ENCODE measurements at regions not wholly inside any gene's neighbourhood (a gene's known extent, or its start where the extent isn't known, plus 50 kb on each side); places are given as distances from the start of the nearest gene placed in this dataset.

DNA sequence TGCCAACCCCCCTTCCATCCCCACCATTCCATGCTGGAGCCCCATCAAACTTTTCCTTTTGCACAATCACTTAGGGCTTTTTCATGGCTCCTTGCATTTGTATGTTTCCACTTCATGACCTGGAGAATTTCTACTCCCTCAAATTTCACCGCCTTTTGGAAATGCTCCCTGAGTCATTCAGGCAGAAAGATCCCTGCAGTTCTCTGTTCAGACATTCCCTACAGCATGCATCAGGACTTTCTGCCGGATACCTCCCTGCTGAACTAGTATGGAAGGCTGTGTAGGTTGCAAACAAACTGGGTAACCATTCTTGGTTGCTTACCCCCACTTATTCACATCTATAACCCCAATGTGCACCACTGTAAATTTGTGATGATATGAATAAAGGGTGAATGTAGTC, 389.6 kb upstream of the CELF4 start:
- H3K4me1 ChIP-seq (ENCODE audit: insufficient read depth, insufficient read length), result no peaks in the 10 kb centered on the region
- no peak overlapping the region for H3K9ac ChIP-seq (ENCODE audit: insufficient read length, low read depth)
- TF ChIP-seq SUZ12 (IDR thresholded peaks at IDR 0.05; ENCODE audit: extremely low read depth, insufficient read depth, insufficient read length) (no peak), ZNF274 (IDR thresholded peaks at IDR 0.05; ENCODE audit: low read depth, low read length) (no peak), YY1 (IDR thresholded peaks at IDR 0.05; ENCODE audit: insufficient read depth, insufficient read length) (no peak)
- no peaks in the 10 kb centered on the region for H3K27me3 ChIP-seq (ENCODE audit: insufficient read depth, insufficient read length)
- H3K9me3 ChIP-seq (ENCODE audit: insufficient read depth, low read length), result no peaks in the 10 kb centered on the region
- no peaks in the 10 kb centered on the region for H3K36me3 ChIP-seq (ENCODE audit: insufficient read depth, insufficient read length, low read length)
- DNase-seq (ENCODE audit: low read depth, low spot score), result no peak
- no peak overlapping the region for H3K4me3 ChIP-seq (ENCODE audit: insufficient read length, low read depth)

DNA sequence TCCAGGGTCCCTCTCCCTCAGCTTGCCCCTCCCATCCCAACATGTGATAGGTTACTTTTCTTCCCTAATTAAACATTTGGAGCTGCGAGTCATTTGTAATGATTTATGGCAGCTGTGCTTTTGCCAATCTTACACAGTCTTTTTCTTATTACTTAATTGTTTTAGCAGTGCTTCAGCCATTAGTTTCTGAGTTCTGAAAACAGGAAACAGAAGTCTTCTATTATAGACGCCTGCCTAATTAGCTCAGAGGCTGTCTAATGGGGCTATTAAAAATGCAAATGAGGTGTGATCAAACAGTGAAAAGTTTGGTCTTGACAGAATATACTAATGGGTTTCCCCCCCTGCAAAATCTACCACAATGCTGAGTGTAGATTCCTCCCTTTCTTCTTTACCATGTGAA, 388.3 kb upstream of the CELF4 start:
- no peaks in the 10 kb centered on the region for H3K27me3 ChIP-seq (ENCODE audit: insufficient read depth, insufficient read length)
- H3K9ac ChIP-seq (ENCODE audit: insufficient read length, low read depth), result no peak overlapping the region
- H3K4me3 ChIP-seq (ENCODE audit: insufficient read length, low read depth), result no peak overlapping the region
- no peaks in the 10 kb centered on the region for H3K9me3 ChIP-seq (ENCODE audit: insufficient read depth, low read length)
- H3K4me1 ChIP-seq (ENCODE audit: insufficient read depth, insufficient read length), result no peaks in the 10 kb centered on the region
- no peak for DNase-seq (ENCODE audit: low read depth, low spot score)
- no peak for TF ChIP-seq YY1 (IDR thresholded peaks at IDR 0.05; ENCODE audit: insufficient read depth, insufficient read length)
- TF ChIP-seq SUZ12 (IDR thresholded peaks at IDR 0.05; ENCODE audit: extremely low read depth, insufficient read depth, insufficient read length), result no peak
- H3K36me3 ChIP-seq (ENCODE audit: insufficient read depth, insufficient read length, low read length), result no peaks in the 10 kb centered on the region

DNA sequence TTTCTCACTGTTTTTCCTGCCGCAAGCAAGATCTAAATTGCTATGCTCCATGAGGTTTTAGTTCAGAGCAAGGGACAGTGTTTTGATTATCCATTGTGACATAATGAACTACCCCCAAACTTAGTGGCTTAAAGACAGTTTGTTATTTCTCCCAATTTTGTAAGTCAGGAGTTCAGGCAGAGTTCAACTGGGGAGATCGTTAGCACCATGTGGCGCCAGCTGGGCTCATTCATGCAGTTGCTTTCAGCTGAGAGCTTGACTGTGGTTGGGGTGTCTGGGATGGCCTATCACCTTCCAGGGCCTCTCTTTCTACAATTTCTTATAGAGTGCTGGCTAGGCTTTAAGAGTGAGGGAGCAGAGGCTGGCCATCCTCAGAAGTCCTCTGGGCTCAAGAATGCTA, 382.9 kb upstream of the CELF4 start:
- H3K4me1 ChIP-seq (ENCODE audit: insufficient read depth, insufficient read length), result no peaks in the 10 kb centered on the region
- no peak for TF ChIP-seq SUZ12 (IDR thresholded peaks at IDR 0.05; ENCODE audit: extremely low read depth, insufficient read depth, insufficient read length)
- no peak for TF ChIP-seq ZNF274 (IDR thresholded peaks at IDR 0.05; ENCODE audit: low read depth, low read length)
- TF ChIP-seq YY1 (IDR thresholded peaks at IDR 0.05; ENCODE audit: insufficient read depth, insufficient read length), result no peak
- H3K36me3 ChIP-seq (ENCODE audit: insufficient read depth, insufficient read length, low read length), result no peaks in the 10 kb centered on the region
- DNase-seq (ENCODE audit: low read depth, low spot score), result no peak
- H3K9me3 ChIP-seq (ENCODE audit: insufficient read depth, low read length), result no peaks in the 10 kb centered on the region
- no peak overlapping the region for H3K9ac ChIP-seq (ENCODE audit: insufficient read length, low read depth)
- H3K27me3 ChIP-seq (ENCODE audit: insufficient read depth, insufficient read length), result no peaks in the 10 kb centered on the region
- no peak overlapping the region for H3K4me3 ChIP-seq (ENCODE audit: insufficient read length, low read depth)

DNA sequence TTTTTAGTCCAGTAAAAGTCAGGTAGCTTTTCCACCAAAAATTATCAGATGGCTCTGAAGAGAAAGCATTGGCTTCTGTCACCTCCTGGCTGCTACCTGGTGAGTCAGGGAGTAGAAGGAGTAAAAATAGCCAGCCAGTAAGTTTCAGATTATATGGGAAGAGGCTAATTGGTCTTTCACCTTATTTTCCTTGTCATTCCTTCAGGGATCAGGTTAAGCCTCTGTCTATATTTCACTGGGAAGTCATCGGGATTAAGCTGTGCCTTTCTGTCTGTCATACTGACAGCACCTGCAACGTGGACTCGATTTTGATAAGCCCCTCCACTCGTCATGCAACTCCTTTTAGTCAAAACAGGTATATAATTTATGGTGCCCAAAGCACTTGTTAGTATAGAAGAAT, 380.7 kb upstream of the CELF4 start:
- Histone ChIP-seq H3K27me3 (ENCODE audit: insufficient read depth, insufficient read length) (no peaks in the 10 kb centered on the region), H3K9me3 (ENCODE audit: insufficient read depth, low read length) (no peaks in the 10 kb centered on the region), H3K9ac (ENCODE audit: insufficient read length, low read depth) (no peak overlapping the region), H3K36me3 (ENCODE audit: insufficient read depth, insufficient read length, low read length) (no peaks in the 10 kb centered on the region), H3K4me1 (ENCODE audit: insufficient read depth, insufficient read length) (no peaks in the 10 kb centered on the region), H3K4me3 (ENCODE audit: insufficient read length, low read depth) (no peak overlapping the region)
- no peak for TF ChIP-seq SUZ12 (IDR thresholded peaks at IDR 0.05; ENCODE audit: extremely low read depth, insufficient read depth, insufficient read length)
- TF ChIP-seq ZNF274 (IDR thresholded peaks at IDR 0.05; ENCODE audit: low read depth, low read length), result no peak
- no peak for TF ChIP-seq YY1 (IDR thresholded peaks at IDR 0.05; ENCODE audit: insufficient read depth, insufficient read length)
- no peak for DNase-seq (ENCODE audit: low read depth, low spot score)

DNA sequence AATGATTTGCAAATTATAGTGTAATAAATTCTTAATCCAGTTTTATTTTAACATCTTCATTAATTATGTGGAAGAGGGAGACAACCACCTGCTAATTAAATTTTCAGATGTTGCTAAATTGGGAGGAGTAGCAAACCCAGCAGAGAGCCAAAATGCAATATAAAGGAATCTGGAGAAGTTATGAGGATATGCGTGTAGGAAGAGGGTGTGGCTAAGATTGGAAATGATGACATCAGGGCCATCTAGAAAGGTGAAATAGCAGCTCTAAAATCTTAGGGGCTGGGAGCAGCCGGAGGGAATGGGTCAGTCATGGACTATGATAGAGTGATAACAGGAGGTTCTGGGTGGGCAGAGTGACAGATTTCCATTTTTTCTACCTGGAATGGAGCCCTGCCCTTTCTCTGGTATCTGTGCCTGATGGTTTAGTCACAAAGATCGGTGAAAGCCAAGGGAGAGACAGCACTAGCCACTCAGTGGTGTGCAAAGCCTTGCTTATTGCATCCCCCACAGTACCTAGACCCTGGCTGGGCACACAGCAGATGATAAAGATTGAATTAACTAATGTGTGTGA, 379.2 kb upstream of the CELF4 start:
- Histone ChIP-seq H3K36me3 (ENCODE audit: insufficient read depth, insufficient read length, low read length) (no peaks in the 10 kb centered on the region), H3K4me3 (ENCODE audit: insufficient read length, low read depth) (no peak overlapping the region), H3K9ac (ENCODE audit: insufficient read length, low read depth) (no peak overlapping the region), H3K27me3 (ENCODE audit: insufficient read depth, insufficient read length) (no peaks in the 10 kb centered on the region), H3K9me3 (ENCODE audit: insufficient read depth, low read length) (no peaks in the 10 kb centered on the region), H3K4me1 (ENCODE audit: insufficient read depth, insufficient read length) (no peaks in the 10 kb centered on the region)
- DNase-seq (ENCODE audit: low read depth, low spot score), result no peak
- no peak for TF ChIP-seq ZNF274 (IDR thresholded peaks at IDR 0.05; ENCODE audit: low read depth, low read length)
- TF ChIP-seq YY1 (IDR thresholded peaks at IDR 0.05; ENCODE audit: insufficient read depth, insufficient read length), result no peak
- TF ChIP-seq SUZ12 (IDR thresholded peaks at IDR 0.05; ENCODE audit: extremely low read depth, insufficient read depth, insufficient read length), result no peak

DNA sequence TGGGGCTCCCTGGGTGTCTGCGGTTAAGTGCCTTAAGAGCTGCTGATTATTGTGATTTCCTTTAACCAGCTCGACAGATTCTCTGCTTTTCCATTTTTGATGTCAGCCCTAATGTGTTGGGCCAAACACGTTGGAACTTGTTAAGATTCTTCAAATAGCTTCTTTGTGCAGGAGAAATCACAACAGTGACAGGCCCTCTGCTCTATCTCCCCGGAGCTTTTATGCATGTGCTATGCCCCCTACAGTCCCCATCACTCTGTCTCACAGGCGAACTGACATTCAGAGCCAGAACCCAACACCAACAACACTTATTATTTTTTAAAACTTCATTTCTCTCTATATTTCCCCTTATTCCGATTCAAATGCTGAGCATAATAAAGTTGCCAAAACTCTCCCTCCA, 371.7 kb upstream of the CELF4 start:
- DNase-seq (ENCODE audit: low read depth, low spot score), result no peak
- Histone ChIP-seq H3K36me3 (ENCODE audit: insufficient read depth, insufficient read length, low read length) (no peaks in the 10 kb centered on the region), H3K9ac (ENCODE audit: insufficient read length, low read depth) (no peak overlapping the region), H3K27me3 (ENCODE audit: insufficient read depth, insufficient read length) (no peaks in the 10 kb centered on the region), H3K9me3 (ENCODE audit: insufficient read depth, low read length) (no peaks in the 10 kb centered on the region), H3K4me1 (ENCODE audit: insufficient read depth, insufficient read length) (no peaks in the 10 kb centered on the region), H3K4me3 (ENCODE audit: insufficient read length, low read depth) (no peak overlapping the region)
- TF ChIP-seq YY1 (IDR thresholded peaks at IDR 0.05; ENCODE audit: insufficient read depth, insufficient read length) (no peak), SUZ12 (IDR thresholded peaks at IDR 0.05; ENCODE audit: extremely low read depth, insufficient read depth, insufficient read length) (no peak), ZNF274 (IDR thresholded peaks at IDR 0.05; ENCODE audit: low read depth, low read length) (no peak)

DNA sequence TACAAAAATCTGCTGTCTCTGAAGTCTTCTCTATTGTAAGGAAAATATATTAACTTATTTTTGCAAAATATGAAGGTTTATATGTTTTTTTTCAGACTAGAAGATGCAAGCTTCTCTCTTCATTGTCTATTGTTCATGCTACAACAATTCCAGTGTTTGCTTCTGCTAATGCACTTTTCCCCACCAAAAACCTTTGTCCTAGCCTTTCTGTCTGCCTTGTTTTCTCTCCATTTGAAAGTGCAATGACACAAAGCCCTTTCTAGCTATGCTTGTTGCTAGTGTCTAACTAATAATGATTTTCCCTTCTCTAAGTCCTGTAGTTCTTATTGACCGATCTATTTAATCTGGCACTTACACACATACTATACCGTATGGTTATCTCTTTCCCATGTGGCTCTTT, 369.5 kb upstream of the CELF4 start:
- Histone ChIP-seq H3K27me3 (ENCODE audit: insufficient read depth, insufficient read length) (no peaks in the 10 kb centered on the region), H3K9ac (ENCODE audit: insufficient read length, low read depth) (no peak overlapping the region), H3K36me3 (ENCODE audit: insufficient read depth, insufficient read length, low read length) (no peaks in the 10 kb centered on the region), H3K4me3 (ENCODE audit: insufficient read length, low read depth) (no peak overlapping the region), H3K4me1 (ENCODE audit: insufficient read depth, insufficient read length) (no peaks in the 10 kb centered on the region), H3K9me3 (ENCODE audit: insufficient read depth, low read length) (no peaks in the 10 kb centered on the region)
- TF ChIP-seq YY1 (IDR thresholded peaks at IDR 0.05; ENCODE audit: insufficient read depth, insufficient read length) (no peak), ZNF274 (IDR thresholded peaks at IDR 0.05; ENCODE audit: low read depth, low read length) (no peak), SUZ12 (IDR thresholded peaks at IDR 0.05; ENCODE audit: extremely low read depth, insufficient read depth, insufficient read length) (no peak)
- DNase-seq (ENCODE audit: low read depth, low spot score), result no peak

All from NT2/D1 (cell line).